Endometrium (tissue), 2 donors: ENCODE measurements at regions not wholly inside any gene's neighbourhood (a gene's known extent, or its start where the extent isn't known, plus 50 kb on each side); places are given as distances from the start of the nearest gene placed in this dataset.

Experiments used
- FAIRE-seq: peaks from 2 replicates; lab custom pipeline; 2012; peaks lifted over from hg19 to GRCh38; lab: Jason Lieb, UNC
- donor health status: control.
- donor health status: control.

- no peak for FAIRE-seq
Observed at GRCh38 chr10:4527281-4527970, 298.6 kb upstream of the AKR1E2 start.

DNA sequence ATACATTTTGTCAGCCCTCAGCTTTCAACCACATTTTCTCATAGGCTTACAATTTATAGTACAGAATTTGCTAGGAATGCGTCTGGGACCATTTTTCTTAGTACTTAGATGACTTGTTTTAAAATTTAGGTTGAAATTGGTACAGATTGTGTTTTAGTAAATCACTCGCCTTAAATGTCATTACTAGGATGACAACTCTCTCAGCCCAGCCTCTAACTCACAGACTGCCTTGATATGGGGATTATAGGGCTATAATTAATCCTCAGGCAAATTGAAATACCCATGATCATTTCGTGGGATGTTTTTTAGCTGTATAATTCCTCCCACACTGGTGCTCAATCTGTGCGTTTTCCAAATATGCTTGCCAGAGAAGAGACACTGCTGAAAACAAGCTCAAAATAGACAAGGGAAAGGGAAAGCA, 299.7 kb upstream of the AKR1E2 start:
- FAIRE-seq: no peak

DNA sequence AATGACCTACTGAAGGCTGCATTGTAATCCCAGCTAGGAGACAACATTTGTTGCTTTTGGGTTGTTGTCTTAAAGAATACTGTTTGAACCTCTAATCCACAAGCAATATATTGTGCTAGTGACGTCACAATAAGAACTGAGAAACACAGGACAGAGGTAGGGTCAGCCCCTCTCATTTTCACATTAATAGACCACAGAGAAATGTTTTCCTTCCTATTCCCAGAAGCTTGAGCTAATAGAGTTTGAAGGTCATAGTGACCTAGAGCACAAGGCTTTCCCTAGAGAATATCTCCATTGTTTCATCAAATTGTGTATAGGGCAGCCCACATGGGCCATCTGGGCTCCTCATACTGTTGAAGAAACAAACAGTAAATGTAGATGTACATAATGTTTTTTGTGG, 300.9 kb upstream of the AKR1E2 start:
- FAIRE-seq: peak; percentile 78

GRCh38 chr10:4522296-4523000, 303.6 kb upstream of the AKR1E2 start:
- FAIRE-seq: no peak

GRCh38 chr10:4519658-4520402, 306.2 kb upstream of the AKR1E2 start:
- FAIRE-seq: no peak

GRCh38 chr10:4517746-4518145, 308.3 kb upstream of the AKR1E2 start:
- no peak for FAIRE-seq

DNA sequence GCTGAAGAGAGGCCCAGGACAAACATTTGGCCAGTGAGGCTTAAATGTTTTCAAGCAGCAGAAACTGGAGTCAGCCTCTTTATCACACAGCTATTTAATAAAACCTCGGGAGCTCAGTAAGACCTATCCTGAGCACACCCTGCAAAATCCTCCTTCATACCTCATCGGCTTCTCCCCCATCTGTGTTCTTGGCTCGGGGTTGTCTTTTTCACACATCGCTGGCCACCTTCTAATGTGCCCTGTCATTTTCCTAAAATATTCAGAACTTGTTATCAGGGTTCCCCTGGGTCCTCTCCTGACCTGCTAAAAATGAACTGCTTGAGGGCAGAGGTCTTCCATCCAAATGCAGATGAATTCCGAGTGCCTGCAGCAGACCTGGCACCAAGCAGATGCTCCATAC, 310.3 kb upstream of the AKR1E2 start:
- FAIRE-seq: no peak

DNA sequence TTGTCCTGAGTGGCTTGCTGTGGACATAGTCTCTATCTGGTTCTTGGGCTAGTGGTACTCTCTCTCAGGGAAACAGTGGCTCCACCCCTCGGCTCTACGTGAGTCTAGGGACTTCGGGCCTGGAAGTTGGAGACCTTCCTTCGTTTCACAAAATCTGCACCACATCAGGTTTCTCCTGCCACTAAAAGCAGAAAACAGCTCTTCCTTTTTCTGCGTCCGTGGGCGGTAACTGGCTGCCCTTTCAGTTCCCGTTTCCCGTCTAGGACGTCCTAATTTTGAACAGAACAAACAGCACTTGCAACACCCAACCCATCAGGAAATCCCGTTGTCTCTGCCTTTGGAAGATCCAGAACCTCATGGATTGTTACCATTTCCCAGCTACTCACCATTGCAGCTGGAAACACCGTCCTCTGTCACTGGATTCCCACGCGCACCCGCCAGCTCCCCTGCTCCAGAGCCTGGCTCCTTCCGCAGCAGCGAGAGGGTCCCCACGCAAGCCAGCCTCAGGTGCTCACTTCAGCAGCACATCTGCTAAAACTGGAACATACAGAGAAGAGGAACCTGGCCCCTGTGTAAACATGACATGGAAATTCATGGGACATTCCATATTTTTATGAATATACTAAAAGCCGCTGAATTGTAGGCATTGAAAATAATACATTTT, 311.4 kb upstream of the AKR1E2 start:
- FAIRE-seq: no peak

DNA sequence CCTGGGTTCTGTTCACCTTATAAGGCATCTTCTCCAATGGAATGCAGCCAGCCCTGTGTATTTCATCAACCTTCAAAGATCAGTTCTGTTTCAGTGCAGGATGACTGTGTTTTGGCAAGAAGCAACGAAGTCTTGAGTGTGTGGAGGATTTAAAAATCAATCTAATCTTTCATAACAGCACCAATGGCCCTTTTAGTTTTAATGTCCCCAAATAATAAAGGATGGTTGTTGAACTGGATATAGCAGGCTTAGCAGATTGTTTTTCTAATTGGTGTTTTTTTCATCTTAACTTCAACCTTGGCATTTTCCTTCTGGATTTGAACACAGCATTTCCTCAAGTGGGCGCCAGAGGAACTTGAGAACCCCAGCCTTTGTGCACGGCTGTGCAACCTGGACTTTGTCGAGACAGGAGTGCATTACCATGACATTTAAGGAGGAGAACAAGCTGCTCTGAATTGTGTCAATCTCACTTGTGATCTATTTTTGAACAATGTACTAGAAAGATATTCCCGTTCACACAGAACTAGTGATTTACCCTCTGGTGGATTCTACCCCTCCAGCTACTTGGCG, 313.3 kb upstream of the AKR1E2 start:
- FAIRE-seq: no peak

DNA sequence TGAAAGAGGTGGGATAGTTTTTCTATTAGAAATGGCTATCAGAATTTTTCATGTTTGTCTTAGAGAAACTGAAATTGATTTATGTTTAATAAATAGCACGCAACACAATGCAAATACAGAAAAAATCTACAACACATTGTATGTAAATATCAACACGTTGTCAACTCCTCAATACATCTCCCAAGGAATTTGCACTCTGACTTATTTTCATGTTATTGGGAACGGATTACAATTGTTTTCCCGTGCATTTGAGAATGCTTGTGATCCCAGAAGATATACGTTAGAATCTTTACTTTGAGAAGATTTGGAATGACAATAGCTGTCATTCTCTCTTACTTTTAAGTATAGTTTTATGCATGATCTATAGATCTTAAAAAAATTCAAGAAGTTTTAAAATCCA, 313.8 kb upstream of the AKR1E2 start:
- FAIRE-seq: no peak

- FAIRE-seq: peak; percentile 77
Observed at GRCh38 chr10:4511509-4511908, 314.5 kb upstream of the AKR1E2 start.

DNA sequence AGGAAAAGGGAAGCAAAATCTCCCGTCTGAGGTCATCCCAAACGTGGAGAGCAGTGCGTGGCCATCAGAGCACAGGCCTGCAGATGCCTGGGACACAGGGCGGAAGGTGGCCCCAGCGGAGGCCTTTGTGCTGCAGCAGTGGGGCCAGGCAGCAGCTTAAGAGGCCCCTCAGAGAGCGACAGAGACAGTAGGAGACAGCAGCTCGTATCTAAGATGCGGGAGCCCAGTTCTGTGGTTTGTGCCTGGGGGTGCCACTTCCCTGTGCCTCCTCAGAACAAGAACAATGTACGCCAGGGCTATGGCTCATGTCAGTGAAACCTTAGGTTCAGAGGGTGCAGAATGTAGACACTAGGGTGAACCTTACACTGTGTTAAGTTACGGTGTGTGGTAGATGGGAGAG, 316.6 kb upstream of the AKR1E2 start:
- FAIRE-seq: no peak

DNA sequence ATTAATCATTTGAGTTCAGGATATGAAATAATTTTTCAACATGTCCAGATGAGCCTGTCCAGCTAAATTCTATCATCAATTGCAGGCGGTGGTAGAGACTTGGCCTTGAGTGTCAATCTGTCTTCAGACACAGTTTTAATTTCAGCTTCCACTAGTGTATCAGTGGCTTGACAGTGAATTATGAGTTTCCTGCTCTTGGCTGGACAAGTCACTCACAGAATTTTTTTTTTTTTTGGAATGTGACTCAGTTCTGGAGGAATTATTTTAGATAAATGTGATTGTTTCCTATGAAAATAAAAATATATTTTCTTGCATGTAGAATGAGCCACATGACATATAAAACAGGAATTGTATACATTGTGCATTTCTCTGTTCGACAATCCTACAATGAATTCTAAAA, 319.9 kb upstream of the AKR1E2 start:
- no peak for FAIRE-seq

GRCh38 chr10:4504550-4504949, 321.5 kb upstream of the AKR1E2 start:
- no peak for FAIRE-seq

GRCh38 chr10:4503076-4503475, 322.9 kb upstream of the AKR1E2 start:
- FAIRE-seq: no peak

- FAIRE-seq: no peak
Observed at GRCh38 chr10:4501306-4501705, 324.7 kb upstream of the AKR1E2 start.

- peak; percentile 83 for FAIRE-seq
Observed at GRCh38 chr10:4498711-4499251, 327.2 kb upstream of the AKR1E2 start.

- FAIRE-seq: no peak
Observed at GRCh38 chr10:4494551-4494950, 331.5 kb upstream of the AKR1E2 start.

GRCh38 chr10:4492202-4492601, 333.8 kb upstream of the AKR1E2 start:
- FAIRE-seq: no peak

DNA sequence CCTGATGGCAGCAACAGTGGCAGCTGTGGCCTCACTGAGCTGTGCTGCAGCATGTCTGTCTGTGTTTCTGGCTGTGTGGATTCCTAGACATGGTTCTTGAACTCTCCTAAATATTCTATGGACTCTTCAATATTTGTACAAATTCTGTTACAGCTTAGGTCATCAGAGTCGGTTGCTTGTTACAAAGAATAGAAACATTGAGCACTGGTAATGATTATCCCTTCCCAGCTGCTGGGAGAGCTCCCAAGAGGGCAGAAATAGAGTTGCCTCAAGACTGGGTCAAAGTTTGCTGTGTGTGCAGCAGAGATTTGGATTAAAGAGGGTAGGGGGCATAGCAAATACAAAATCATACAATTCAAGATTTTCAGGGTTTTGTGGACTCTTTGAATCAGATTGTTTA, 337.1 kb upstream of the AKR1E2 start:
- FAIRE-seq: no peak

DNA sequence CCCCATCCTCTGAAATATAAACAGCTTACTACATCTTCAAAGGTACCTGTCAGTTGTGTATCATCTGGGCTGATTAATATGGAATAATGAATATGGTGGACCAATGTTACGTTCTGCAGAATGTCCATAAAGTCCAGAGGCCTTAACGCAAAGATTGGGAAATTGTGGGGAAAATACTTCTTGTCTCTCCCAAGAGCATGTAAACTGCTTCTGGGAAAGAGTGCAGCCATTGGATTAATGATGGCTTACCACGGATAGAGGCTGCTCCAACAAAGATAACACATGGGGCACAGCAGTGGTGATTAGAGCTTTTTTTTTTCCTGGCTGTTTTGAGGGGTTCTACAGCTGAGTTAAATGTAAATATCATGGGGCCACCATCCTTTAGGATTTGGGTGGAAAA, 340.4 kb upstream of the AKR1E2 start:
- FAIRE-seq: no peak

GRCh38 chr10:4483811-4484210, 342.2 kb upstream of the AKR1E2 start:
- no peak for FAIRE-seq
